ENCODE measurements at regions not wholly inside any gene's neighbourhood (a gene's known extent, or its start where the extent isn't known, plus 50 kb on each side); places are given as distances from the start of the nearest gene placed in this dataset.

DNA sequence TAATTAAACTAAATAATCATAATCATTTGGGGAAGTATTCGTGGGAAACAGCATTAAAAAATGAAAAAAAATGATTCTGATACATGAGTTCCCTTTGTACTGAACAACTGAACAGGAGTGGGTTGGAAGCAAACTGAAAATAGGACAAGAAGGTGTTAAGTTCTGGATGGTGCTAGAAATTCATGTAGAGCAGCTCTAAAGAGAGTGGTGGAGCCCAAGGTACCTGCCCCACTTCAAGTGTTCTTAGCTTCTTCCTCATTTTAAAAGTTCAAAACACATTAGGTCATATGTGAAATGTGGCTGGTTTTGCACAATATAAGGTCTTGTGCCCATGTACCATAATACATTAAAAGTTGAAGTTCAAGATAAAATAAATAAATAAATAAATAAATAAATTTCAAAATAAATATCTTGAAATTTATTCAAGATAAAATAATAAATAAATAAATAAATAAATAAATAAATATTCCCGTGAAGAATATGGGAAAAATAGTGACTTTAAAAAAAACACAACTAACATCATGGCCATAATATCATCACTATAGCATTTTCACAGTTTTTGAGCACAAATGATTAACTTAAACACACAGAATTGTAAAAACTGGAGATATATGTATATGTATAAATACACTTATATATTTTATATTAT lies 191.5 kb upstream of the PRKD1 start:
- no peak for DNase-seq (ENCODE audit: low read depth in 2 of 2)
- no peak overlapping the region for H3K4me2 ChIP-seq (ENCODE audit: extremely low read depth, insufficient read depth, low read length)
- no peaks in the 10 kb centered on the region for H3K79me2 ChIP-seq (ENCODE audit: control insufficient read depth, insufficient read depth, low read length)
- H3K4me1 ChIP-seq (ENCODE audit: control insufficient read depth, extremely low read depth, insufficient read depth, low read length): no peaks in the 10 kb centered on the region
- H3K27ac ChIP-seq (ENCODE audit: insufficient read depth, low read length): no peak overlapping the region
- TF ChIP-seq, protein P1, sequence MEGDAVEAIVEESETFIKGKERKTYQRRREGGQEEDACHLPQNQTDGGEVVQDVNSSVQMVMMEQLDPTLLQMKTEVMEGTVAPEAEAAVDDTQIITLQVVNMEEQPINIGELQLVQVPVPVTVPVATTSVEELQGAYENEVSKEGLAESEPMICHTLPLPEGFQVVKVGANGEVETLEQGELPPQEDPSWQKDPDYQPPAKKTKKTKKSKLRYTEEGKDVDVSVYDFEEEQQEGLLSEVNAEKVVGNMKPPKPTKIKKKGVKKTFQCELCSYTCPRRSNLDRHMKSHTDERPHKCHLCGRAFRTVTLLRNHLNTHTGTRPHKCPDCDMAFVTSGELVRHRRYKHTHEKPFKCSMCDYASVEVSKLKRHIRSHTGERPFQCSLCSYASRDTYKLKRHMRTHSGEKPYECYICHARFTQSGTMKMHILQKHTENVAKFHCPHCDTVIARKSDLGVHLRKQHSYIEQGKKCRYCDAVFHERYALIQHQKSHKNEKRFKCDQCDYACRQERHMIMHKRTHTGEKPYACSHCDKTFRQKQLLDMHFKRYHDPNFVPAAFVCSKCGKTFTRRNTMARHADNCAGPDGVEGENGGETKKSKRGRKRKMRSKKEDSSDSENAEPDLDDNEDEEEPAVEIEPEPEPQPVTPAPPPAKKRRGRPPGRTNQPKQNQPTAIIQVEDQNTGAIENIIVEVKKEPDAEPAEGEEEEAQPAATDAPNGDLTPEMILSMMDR (conservative IDR thresholded peaks at IDR 0.05 in 1 of 2, IDR thresholded peaks at IDR 0.05 in 1 of 2; ENCODE audit: low read depth in 1 of 2, low read length in 2 of 2): no peak
- TF ChIP-seq EZH2 (IDR thresholded peaks at IDR 0.05; ENCODE audit: low read length, missing control alignments): no peak
- no peaks in the 10 kb centered on the region for H3K9me3 ChIP-seq (ENCODE audit: control insufficient read depth, insufficient read depth, low read depth, low read length)
- H3K9ac ChIP-seq (ENCODE audit: insufficient read depth, low read length): no peak overlapping the region
- H4K20me1 ChIP-seq (ENCODE audit: control insufficient read depth, extremely low read depth, insufficient read depth, low read length): no peaks in the 10 kb centered on the region
- H3K36me3 ChIP-seq (ENCODE audit: control insufficient read depth, insufficient read depth, low read length): no peaks in the 10 kb centered on the region
- H2AFZ ChIP-seq (ENCODE audit: low read length): no peak overlapping the region
- H3K27me3 ChIP-seq (ENCODE audit: control insufficient read depth, insufficient read depth, low read length): no peaks in the 10 kb centered on the region
- no peak overlapping the region for H3K4me3 ChIP-seq (replicated peaks in 1 of 4; ENCODE audit: control extremely low read depth in 1 of 4, insufficient read depth in 1 of 4, low read depth in 3 of 4, low read length in 4 of 4)

DNA sequence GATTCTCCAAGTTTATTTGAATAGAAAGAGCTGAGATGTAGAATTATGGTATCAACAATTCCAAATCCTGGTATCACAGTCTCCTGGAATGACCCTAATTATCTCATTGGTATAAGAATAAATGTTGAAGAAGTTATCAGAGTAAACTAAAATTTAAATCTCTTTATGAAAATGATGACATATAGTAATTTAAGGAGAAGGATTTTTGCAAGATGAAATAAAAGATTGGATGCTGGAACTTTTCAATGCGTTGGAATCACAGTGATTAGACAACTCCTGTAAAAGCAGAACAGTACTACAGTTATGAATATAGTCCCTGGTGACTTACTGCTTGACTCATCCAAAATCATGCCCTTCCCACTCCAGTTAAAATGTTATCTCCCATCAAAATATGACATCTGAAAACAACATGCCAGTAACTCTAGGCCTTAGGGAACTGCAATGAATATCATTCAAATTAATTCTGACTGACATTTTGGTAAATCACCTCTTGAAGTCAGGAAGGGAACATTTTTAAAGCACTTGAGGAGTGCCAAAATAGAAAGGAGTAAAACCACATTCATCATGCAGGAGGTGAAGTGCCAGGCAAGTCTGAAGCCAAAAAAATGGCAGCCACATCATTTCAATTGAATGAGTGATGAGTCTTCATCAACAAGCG lies 197.8 kb upstream of the PRKD1 start:
- no peak overlapping the region for H3K4me2 ChIP-seq (ENCODE audit: extremely low read depth, insufficient read depth, low read length)
- no peak overlapping the region for H3K9ac ChIP-seq (ENCODE audit: insufficient read depth, low read length)
- H3K4me1 ChIP-seq (ENCODE audit: control insufficient read depth, extremely low read depth, insufficient read depth, low read length): no peaks in the 10 kb centered on the region
- TF ChIP-seq, protein P1 (conservative IDR thresholded peaks at IDR 0.05 in 1 of 2, IDR thresholded peaks at IDR 0.05 in 1 of 2; ENCODE audit: low read depth in 1 of 2, low read length in 2 of 2): no peak
- TF ChIP-seq EZH2 (IDR thresholded peaks at IDR 0.05; ENCODE audit: low read length, missing control alignments): no peak
- no peaks in the 10 kb centered on the region for H4K20me1 ChIP-seq (ENCODE audit: control insufficient read depth, extremely low read depth, insufficient read depth, low read length)
- H3K36me3 ChIP-seq (ENCODE audit: control insufficient read depth, insufficient read depth, low read length): no peaks in the 10 kb centered on the region
- peak in 1 of 2 donors; percentile 9 for DNase-seq (ENCODE audit: low read depth in 2 of 2)
- H3K27ac ChIP-seq (ENCODE audit: insufficient read depth, low read length): no peak overlapping the region
- H3K9me3 ChIP-seq (ENCODE audit: control insufficient read depth, insufficient read depth, low read depth, low read length): no peaks in the 10 kb centered on the region
- H3K4me3 ChIP-seq (replicated peaks in 1 of 4; ENCODE audit: control extremely low read depth in 1 of 4, insufficient read depth in 1 of 4, low read depth in 3 of 4, low read length in 4 of 4): no peak overlapping the region
- no peaks in the 10 kb centered on the region for H3K79me2 ChIP-seq (ENCODE audit: control insufficient read depth, insufficient read depth, low read length)
- no peaks in the 10 kb centered on the region for H3K27me3 ChIP-seq (ENCODE audit: control insufficient read depth, insufficient read depth, low read length)
- H2AFZ ChIP-seq (ENCODE audit: low read length): no peak overlapping the region

DNA sequence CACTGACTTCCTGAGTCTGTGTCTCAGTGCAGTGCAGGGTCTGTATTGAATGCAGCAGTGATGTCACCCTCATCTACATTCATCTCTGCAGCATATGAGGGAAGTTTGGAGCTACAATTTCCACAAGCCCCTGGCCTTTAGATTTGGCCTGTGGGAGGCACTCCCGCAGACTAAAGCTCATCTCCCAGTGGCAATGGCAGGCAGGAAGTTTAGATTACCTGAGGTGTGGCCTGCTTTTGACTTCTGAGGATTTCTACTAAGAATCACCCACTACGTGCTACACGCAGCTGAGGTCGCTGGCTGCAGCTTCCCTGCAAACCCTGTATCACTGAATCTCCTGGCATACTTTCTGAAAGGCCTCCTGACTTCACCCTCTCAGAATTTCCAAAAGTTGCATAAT lies 202.2 kb upstream of the PRKD1 start:
- Histone ChIP-seq H3K36me3 (ENCODE audit: control insufficient read depth, insufficient read depth, low read length) (no peaks in the 10 kb centered on the region), H3K4me3 (replicated peaks in 1 of 4; ENCODE audit: control extremely low read depth in 1 of 4, insufficient read depth in 1 of 4, low read depth in 3 of 4, low read length in 4 of 4) (no peak overlapping the region), H3K9me3 (ENCODE audit: control insufficient read depth, insufficient read depth, low read depth, low read length) (no peaks in the 10 kb centered on the region), H2AFZ (ENCODE audit: low read length) (peak overlapping the region; percentile 27), H3K4me2 (ENCODE audit: extremely low read depth, insufficient read depth, low read length) (no peak overlapping the region), H3K9ac (ENCODE audit: insufficient read depth, low read length) (no peak overlapping the region), H3K27me3 (ENCODE audit: control insufficient read depth, insufficient read depth, low read length) (no peaks in the 10 kb centered on the region), H3K79me2 (ENCODE audit: control insufficient read depth, insufficient read depth, low read length) (no peaks in the 10 kb centered on the region), H4K20me1 (ENCODE audit: control insufficient read depth, extremely low read depth, insufficient read depth, low read length) (no peaks in the 10 kb centered on the region), H3K4me1 (ENCODE audit: control insufficient read depth, extremely low read depth, insufficient read depth, low read length) (no peaks in the 10 kb centered on the region), H3K27ac (ENCODE audit: insufficient read depth, low read length) (no peak overlapping the region)
- TF ChIP-seq EZH2 (IDR thresholded peaks at IDR 0.05; ENCODE audit: low read length, missing control alignments): no peak
- TF ChIP-seq, protein P1 (conservative IDR thresholded peaks at IDR 0.05 in 1 of 2, IDR thresholded peaks at IDR 0.05 in 1 of 2; ENCODE audit: low read depth in 1 of 2, low read length in 2 of 2): no peak
- DNase-seq (ENCODE audit: low read depth in 2 of 2): peak; percentile 14 to 30
